ENCODE measurements at regions not wholly inside any gene's neighbourhood (a gene's known extent, or its start where the extent isn't known, plus 50 kb on each side); places are given as distances from the start of the nearest gene placed in this dataset.

- intact Hi-C loops (cut with micrococcal nuclease) = no loop called here
- H3K9me3 ChIP-seq (replicated peaks; ENCODE audit: control insufficient read depth, insufficient read depth, low read depth, low read length) = no peaks in the 10 kb centered on the region
- no peak overlapping the region for H2AFZ ChIP-seq (ENCODE audit: low read depth, low read length)
- H3K27ac ChIP-seq (ENCODE audit: extremely low read depth, low read depth, low read length) = no peak overlapping the region
- FAIRE-seq (no peak), DNase-seq (ENCODE audit: extremely low read depth in 1 of 4, low spot score in 3 of 4) (no peak), ATAC-seq (no peak)
- WGBS (ENCODE audit: insufficient coverage, low coverage, missing lambda C conversion rate) = 93% methylated on average over 1 of the region's 1 CpG
- no peaks in the 10 kb centered on the region for H3K79me2 ChIP-seq (ENCODE audit: control insufficient read depth, insufficient read depth, low read length)
- H3K4me3 ChIP-seq = no peak overlapping the region
- H4K20me1 ChIP-seq (replicated peaks; ENCODE audit: control insufficient read depth, insufficient read depth, low read length) = no peaks in the 10 kb centered on the region
- in situ Hi-C loops (cut with MboI) = no loop called here
- peaks cover 0 to 11% of the 10 kb centered on the region in 2 experiments; a peak in 4 of 5 replicates for H3K4me1 ChIP-seq (replicated peaks in 1 of 2; ENCODE audit: control insufficient read depth in 2 of 2, insufficient read depth in 2 of 2, low read length in 2 of 2)
- H3K4me2 ChIP-seq (ENCODE audit: insufficient read depth, low read length) = no peak overlapping the region
- ChIA-PET POLR2A (no interaction called here), CTCF (ENCODE audit: low intra/inter-chr PET ratio) (no interaction called here)
- no peaks in the 10 kb centered on the region for H3K36me3 ChIP-seq (ENCODE audit: control insufficient read depth, insufficient read depth, low read length)
- no peaks in the 10 kb centered on the region for H3K27me3 ChIP-seq (ENCODE audit: control insufficient read depth in 2 of 2, insufficient read depth in 2 of 2, low read length in 2 of 2)
- no peak overlapping the region for H3K9ac ChIP-seq (ENCODE audit: insufficient read depth in 1 of 2, low read depth in 2 of 2, low read length in 2 of 2)
- BruUV-seq (replicated peaks) = no TSS peak
- H3K9me1 ChIP-seq (ENCODE audit: control insufficient read depth, insufficient read depth, low read length) = no peaks in the 10 kb centered on the region
- TF ChIP-seq, protein P1, sequence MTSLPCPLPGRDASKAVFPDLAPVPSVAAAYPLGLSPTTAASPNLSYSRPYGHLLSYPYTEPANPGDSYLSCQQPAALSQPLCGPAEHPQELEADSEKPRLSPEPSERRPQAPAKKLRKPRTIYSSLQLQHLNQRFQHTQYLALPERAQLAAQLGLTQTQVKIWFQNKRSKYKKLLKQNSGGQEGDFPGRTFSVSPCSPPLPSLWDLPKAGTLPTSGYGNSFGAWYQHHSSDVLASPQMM (CRISPR knock-in tag; IDR thresholded peaks at IDR 0.05) = no peak
- TF ChIP-seq HES1 (IDR thresholded peaks at IDR 0.05; ENCODE audit: low read depth) (no peak), ZZZ3 (IDR thresholded peaks at IDR 0.05) (no peak), JUNB (CRISPR knock-in tag; conservative IDR thresholded peaks at IDR 0.05) (no peak), ZBTB33 (CRISPR knock-in tag; IDR thresholded peaks at IDR 0.05) (no peak), SIN3A (IDR thresholded peaks at IDR 0.05; ENCODE audit: borderline replicate concordance in 2 of 2, control insufficient read depth in 1 of 2, low read depth in 2 of 2, low read length in 2 of 2) (no peak), KDM4B (IDR thresholded peaks at IDR 0.05; ENCODE audit: borderline replicate concordance in 2 of 2, low read depth in 1 of 2) (no peak), SIN3B (IDR thresholded peaks at IDR 0.05; ENCODE audit: low read depth) (no peak), MLX (CRISPR knock-in tag; conservative IDR thresholded peaks at IDR 0.05) (no peak), SMAD2 (IDR thresholded peaks at IDR 0.05; ENCODE audit: low read depth, low read length) (no peak), SMAD3 (CRISPR knock-in tag; conservative IDR thresholded peaks at IDR 0.05) (no peak), PHB (CRISPR knock-in tag; IDR thresholded peaks at IDR 0.05) (no peak), ARNT (IDR thresholded peaks at IDR 0.05) (no peak), HEY1 (CRISPR knock-in tag; IDR thresholded peaks at IDR 0.05; ENCODE audit: borderline replicate concordance) (no peak), NR4A1 (CRISPR knock-in tag; IDR thresholded peaks at IDR 0.05) (no peak), NR4A1 (tag; IDR thresholded peaks at IDR 0.05) (no peak)
- TF ChIP-seq, protein P2, sequence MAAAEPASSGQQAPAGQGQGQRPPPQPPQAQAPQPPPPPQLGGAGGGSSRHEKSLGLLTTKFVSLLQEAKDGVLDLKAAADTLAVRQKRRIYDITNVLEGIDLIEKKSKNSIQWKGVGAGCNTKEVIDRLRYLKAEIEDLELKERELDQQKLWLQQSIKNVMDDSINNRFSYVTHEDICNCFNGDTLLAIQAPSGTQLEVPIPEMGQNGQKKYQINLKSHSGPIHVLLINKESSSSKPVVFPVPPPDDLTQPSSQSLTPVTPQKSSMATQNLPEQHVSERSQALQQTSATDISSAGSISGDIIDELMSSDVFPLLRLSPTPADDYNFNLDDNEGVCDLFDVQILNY (CRISPR knock-in tag; IDR thresholded peaks at IDR 0.05) = no peak
- TF ChIP-seq, protein P3, sequence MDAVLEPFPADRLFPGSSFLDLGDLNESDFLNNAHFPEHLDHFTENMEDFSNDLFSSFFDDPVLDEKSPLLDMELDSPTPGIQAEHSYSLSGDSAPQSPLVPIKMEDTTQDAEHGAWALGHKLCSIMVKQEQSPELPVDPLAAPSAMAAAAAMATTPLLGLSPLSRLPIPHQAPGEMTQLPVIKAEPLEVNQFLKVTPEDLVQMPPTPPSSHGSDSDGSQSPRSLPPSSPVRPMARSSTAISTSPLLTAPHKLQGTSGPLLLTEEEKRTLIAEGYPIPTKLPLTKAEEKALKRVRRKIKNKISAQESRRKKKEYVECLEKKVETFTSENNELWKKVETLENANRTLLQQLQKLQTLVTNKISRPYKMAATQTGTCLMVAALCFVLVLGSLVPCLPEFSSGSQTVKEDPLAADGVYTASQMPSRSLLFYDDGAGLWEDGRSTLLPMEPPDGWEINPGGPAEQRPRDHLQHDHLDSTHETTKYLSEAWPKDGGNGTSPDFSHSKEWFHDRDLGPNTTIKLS (IDR thresholded peaks at IDR 0.05; ENCODE audit: borderline replicate concordance, low read depth) = no peak
Measured at GRCh38 chr14:71534506-71534905, 397.7 kb upstream of the RGS6 start.

Measured in K562 (cell line).